Esophagus muscularis mucosa (tissue), 3 donors: ENCODE measurements at regions not wholly inside any gene's neighbourhood (a gene's known extent, or its start where the extent isn't known, plus 50 kb on each side); places are given as distances from the start of the nearest gene placed in this dataset.

Experiments used
- CTCF ChIP-seq, 3 experiments: fragments of 200-600 bp in 2 of 3; fragments of 450-650 bp in 1 of 3; sonication (generic) in 2 of 3; IDR thresholded peaks; one replicate each; pipeline ENCODE4 v1.5.1; 2017 to 2019; ENCODE audit warnings: antibody characterized with exemption in 3 of 3, mild to moderate bottlenecking in 2 of 3, moderate library complexity in 1 of 3
- POLR2AphosphoS5 ChIP-seq, 2 donors: sonication (generic); formaldehyde crosslinking; IDR thresholded peaks; one replicate each; pipeline ENCODE4 v1.6.1; 2017; ENCODE audit warnings: antibody characterized with exemption in 2 of 2

DNA sequence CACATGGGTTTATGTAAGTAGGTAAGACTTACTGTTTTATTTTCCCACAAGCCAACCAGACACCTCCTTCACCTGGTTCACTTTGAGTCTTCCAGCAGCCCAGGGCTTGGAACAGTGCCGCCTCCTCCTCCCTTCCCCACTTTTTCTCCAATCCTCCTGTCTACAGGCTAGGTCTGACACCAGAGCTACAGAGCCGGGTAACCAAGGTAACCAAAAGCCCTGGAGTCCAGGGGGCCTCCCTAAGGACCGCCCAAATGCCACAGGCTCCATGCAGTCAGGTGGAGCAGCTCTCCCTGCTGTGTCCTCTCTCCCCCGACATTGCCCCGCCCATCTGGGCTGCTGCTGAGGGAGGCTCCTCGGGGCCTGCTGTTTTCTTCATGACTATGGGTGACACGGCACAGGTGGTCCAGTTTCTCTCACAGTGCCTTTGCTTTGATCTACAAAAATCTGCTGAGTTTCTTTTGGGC lies 138.0 kb upstream of the EFNA5 start:
- TF ChIP-seq POLR2AphosphoS5 (IDR thresholded peaks at IDR 0.05) = no peak
- no peak for TF ChIP-seq CTCF (IDR thresholded peaks at IDR 0.05)
